CD1c-positive myeloid dendritic cell (primary cell): ENCODE measurements at regions not wholly inside any gene's neighbourhood (a gene's known extent, or its start where the extent isn't known, plus 50 kb on each side); places are given as distances from the start of the nearest gene placed in this dataset.

ENCODE experiments used
- DNase-seq: peaks from one replicate; pipeline ENCODE4 v3.0.0-alpha.2; 2016; ENCODE audit errors: extremely low spot score

- DNase-seq, result no peak
These were observed 1152.0 kb downstream of the SORCS3 start for GRCh38 chr10:105793071-105793470.

- DNase-seq, result no peak
These were observed 1144.6 kb downstream of the SORCS3 start for GRCh38 chr10:105785721-105786120.

- no peak for DNase-seq
These were observed 1142.9 kb downstream of the SORCS3 start for GRCh38 chr10:105783936-105784483.

GRCh38 chr10:105774881-105775280 lies 1133.8 kb downstream of the SORCS3 start:
- no peak for DNase-seq

GRCh38 chr10:105774351-105774750 lies 1133.3 kb downstream of the SORCS3 start:
- DNase-seq, result no peak

- DNase-seq, result no peak
These were observed 1129.6 kb downstream of the SORCS3 start for GRCh38 chr10:105770524-105771212.

GRCh38 chr10:105769248-105770184 lies 1128.4 kb downstream of the SORCS3 start:
- DNase-seq, result no peak

GRCh38 chr10:105763611-105764010 lies 1122.5 kb downstream of the SORCS3 start:
- DNase-seq, result no peak

- DNase-seq, result no peak
These were observed 1120.6 kb downstream of the SORCS3 start for GRCh38 chr10:105761576-105762260.

GRCh38 chr10:105759669-105760068 lies 1118.6 kb downstream of the SORCS3 start:
- no peak for DNase-seq

- no peak for DNase-seq
These were observed 1117.3 kb downstream of the SORCS3 start for GRCh38 chr10:105758209-105758998.

- DNase-seq, result no peak
These were observed 1116.2 kb downstream of the SORCS3 start for GRCh38 chr10:105757302-105757701.

GRCh38 chr10:105756386-105756785 lies 1115.3 kb downstream of the SORCS3 start:
- no peak for DNase-seq

GRCh38 chr10:105751688-105752087 lies 1110.6 kb downstream of the SORCS3 start:
- no peak for DNase-seq

GRCh38 chr10:105745596-105746148 lies 1104.6 kb downstream of the SORCS3 start:
- DNase-seq, result no peak

GRCh38 chr10:105743343-105744056 lies 1102.4 kb downstream of the SORCS3 start:
- no peak for DNase-seq

- DNase-seq, result no peak
These were observed 1101.8 kb downstream of the SORCS3 start for GRCh38 chr10:105742923-105743322.

- no peak for DNase-seq
These were observed 1101.1 kb downstream of the SORCS3 start for GRCh38 chr10:105742184-105742583.

- DNase-seq, result no peak
These were observed 1093.4 kb downstream of the SORCS3 start for GRCh38 chr10:105734479-105734878.

GRCh38 chr10:105733924-105734323 lies 1092.8 kb downstream of the SORCS3 start:
- no peak for DNase-seq
